ENCODE measurements at regions not wholly inside any gene's neighbourhood (a gene's known extent, or its start where the extent isn't known, plus 50 kb on each side); places are given as distances from the start of the nearest gene placed in this dataset.

- WGBS (ENCODE audit: low lambda C conversion rate, missing lambda C conversion rate): 3% methylated on average over 13 of the region's 13 CpGs
Measured at GRCh38 chr6:28765978-28766351, 157.8 kb downstream of the TRIM27 start.

DNA sequence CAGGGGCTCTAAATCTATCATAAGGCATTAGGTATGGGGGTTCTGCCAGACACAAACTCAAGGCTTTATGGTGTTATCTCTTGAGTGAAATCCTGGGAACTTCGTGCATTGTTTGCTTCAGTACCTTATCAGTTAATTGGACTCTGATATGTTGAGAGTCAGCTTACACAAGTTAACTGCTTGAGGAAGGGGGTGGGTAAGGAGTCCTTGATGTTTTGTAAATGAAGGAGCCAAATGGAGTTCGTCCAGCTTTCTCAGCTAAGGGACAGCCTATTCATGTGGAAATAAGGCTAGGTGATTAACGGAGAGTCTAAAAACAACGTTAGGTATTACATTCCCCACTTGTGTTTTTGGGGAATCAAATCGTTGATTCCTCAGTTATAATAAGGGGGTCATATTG is 157.4 kb downstream of the TRIM27 start:
- no peak overlapping the region for H2AFZ ChIP-seq
- H3K27me3 ChIP-seq: peaks cover 97% of the 10 kb centered on the region
- no peaks in the 10 kb centered on the region for H3K79me2 ChIP-seq

More at GRCh38 chr6:28765978-28766351, 157.8 kb downstream of the TRIM27 start:
- peak; percentile 25 for DNase-seq (ENCODE audit: low spot score)
- Histone ChIP-seq H3K27ac (no peak overlapping the region), H3K27me3 (peaks cover 95% of the 10 kb centered on the region), H3K79me2 (no peaks in the 10 kb centered on the region), H3K9me3 (ENCODE audit: low read depth) (no peaks in the 10 kb centered on the region), H3K36me3 (replicated peaks; ENCODE audit: insufficient read depth, low read depth) (no peaks in the 10 kb centered on the region), H2AFZ (no peak overlapping the region), H3K4me2 (peak overlapping the region; percentile 66), H3K4me3 (no peak overlapping the region), H3K9me2 (replicated peaks; ENCODE audit: insufficient read depth) (no peaks in the 10 kb centered on the region), H3K4me1 (ENCODE audit: insufficient read depth) (peaks cover 7% of the 10 kb centered on the region), H4K20me1 (ENCODE audit: insufficient read depth, poor library complexity, severe bottlenecking) (no peaks in the 10 kb centered on the region)
- TF ChIP-seq CTCF (IDR thresholded peaks at IDR 0.05; ENCODE audit: poor library complexity) (no peak), EZH2 (IDR thresholded peaks at IDR 0.05; ENCODE audit: borderline replicate concordance) (peak; percentile 46), EZH2phosphoT487 (IDR thresholded peaks at IDR 0.05; ENCODE audit: low read depth, severe bottlenecking, unreplicated experiment) (no peak)

GRCh38 chr6:28767133-28767532 is 156.7 kb downstream of the TRIM27 start:
- H3K9me3 ChIP-seq (ENCODE audit: low read depth): no peaks in the 10 kb centered on the region
- no peaks in the 10 kb centered on the region for H3K36me3 ChIP-seq (replicated peaks; ENCODE audit: insufficient read depth, low read depth)
- H3K79me2 ChIP-seq: no peaks in the 10 kb centered on the region
- no peak overlapping the region for H2AFZ ChIP-seq
- DNase-seq (ENCODE audit: low spot score): no peak
- peaks cover 97% of the 10 kb centered on the region for H3K27me3 ChIP-seq
- WGBS (ENCODE audit: low lambda C conversion rate, missing lambda C conversion rate): 36% methylated on average over 4 of the region's 4 CpGs
- H3K4me3 ChIP-seq: no peak overlapping the region
- H4K20me1 ChIP-seq (ENCODE audit: insufficient read depth, poor library complexity, severe bottlenecking): no peaks in the 10 kb centered on the region
- H3K4me2 ChIP-seq: no peak overlapping the region
- H3K27ac ChIP-seq: no peak overlapping the region
- no peaks in the 10 kb centered on the region for H3K9me2 ChIP-seq (replicated peaks; ENCODE audit: insufficient read depth)
- TF ChIP-seq EZH2 (IDR thresholded peaks at IDR 0.05; ENCODE audit: borderline replicate concordance) (no peak), CTCF (IDR thresholded peaks at IDR 0.05; ENCODE audit: poor library complexity) (no peak), EZH2phosphoT487 (IDR thresholded peaks at IDR 0.05; ENCODE audit: low read depth, severe bottlenecking, unreplicated experiment) (no peak)
- peaks cover 7% of the 10 kb centered on the region for H3K4me1 ChIP-seq (ENCODE audit: insufficient read depth)

More for the DNA sequence above, 157.4 kb downstream of the TRIM27 start:
- 2% methylated on average over 5 of the region's 5 CpGs for WGBS (ENCODE audit: low lambda C conversion rate, missing lambda C conversion rate)
- no peak overlapping the region for H3K27ac ChIP-seq
- no peak overlapping the region for H3K4me3 ChIP-seq
- H3K36me3 ChIP-seq (replicated peaks; ENCODE audit: insufficient read depth, low read depth): no peaks in the 10 kb centered on the region
- H3K9me2 ChIP-seq (replicated peaks; ENCODE audit: insufficient read depth): no peaks in the 10 kb centered on the region
- peaks cover 7% of the 10 kb centered on the region for H3K4me1 ChIP-seq (ENCODE audit: insufficient read depth)
- H3K4me2 ChIP-seq: peak overlapping the region; percentile 66
- TF ChIP-seq EZH2phosphoT487 (IDR thresholded peaks at IDR 0.05; ENCODE audit: low read depth, severe bottlenecking, unreplicated experiment) (no peak), CTCF (IDR thresholded peaks at IDR 0.05; ENCODE audit: poor library complexity) (no peak), EZH2 (IDR thresholded peaks at IDR 0.05; ENCODE audit: borderline replicate concordance) (no peak)
- DNase-seq (ENCODE audit: low spot score): no peak
- H3K9me3 ChIP-seq (ENCODE audit: low read depth): no peaks in the 10 kb centered on the region
- no peaks in the 10 kb centered on the region for H4K20me1 ChIP-seq (ENCODE audit: insufficient read depth, poor library complexity, severe bottlenecking)

- H4K20me1 ChIP-seq (ENCODE audit: insufficient read depth, poor library complexity, severe bottlenecking): no peaks in the 10 kb centered on the region
- H3K79me2 ChIP-seq: no peaks in the 10 kb centered on the region
- no peaks in the 10 kb centered on the region for H3K9me3 ChIP-seq (ENCODE audit: low read depth)
- TF ChIP-seq EZH2phosphoT487 (IDR thresholded peaks at IDR 0.05; ENCODE audit: low read depth, severe bottlenecking, unreplicated experiment) (no peak), CTCF (IDR thresholded peaks at IDR 0.05; ENCODE audit: poor library complexity) (no peak), EZH2 (IDR thresholded peaks at IDR 0.05; ENCODE audit: borderline replicate concordance) (no peak)
- no peak overlapping the region for H3K27ac ChIP-seq
- 56% methylated on average over 5 of the region's 5 CpGs for WGBS (ENCODE audit: low lambda C conversion rate, missing lambda C conversion rate)
- H3K36me3 ChIP-seq (replicated peaks; ENCODE audit: insufficient read depth, low read depth): no peaks in the 10 kb centered on the region
- H3K27me3 ChIP-seq: peaks cover 100% of the 10 kb centered on the region
- H3K4me1 ChIP-seq (ENCODE audit: insufficient read depth): peaks cover 7% of the 10 kb centered on the region
- no peak overlapping the region for H2AFZ ChIP-seq
- no peak for DNase-seq (ENCODE audit: low spot score)
- H3K4me3 ChIP-seq: no peak overlapping the region
- no peaks in the 10 kb centered on the region for H3K9me2 ChIP-seq (replicated peaks; ENCODE audit: insufficient read depth)
- H3K4me2 ChIP-seq: no peak overlapping the region
Measured at GRCh38 chr6:28767691-28768090, 156.1 kb downstream of the TRIM27 start.

All from hepatocyte (in vitro differentiated cells).